Fibroblast of upper back skin (primary cell): ENCODE measurements at regions not wholly inside any gene's neighbourhood (a gene's known extent, or its start where the extent isn't known, plus 50 kb on each side); places are given as distances from the start of the nearest gene placed in this dataset.

Experiments
- DNase-seq: peaks from one replicate; pipeline ENCODE4 v3.0.0-alpha.2; 2013

GRCh38 chr7:116423499-116423898 is 76.0 kb upstream of the CAV2 start:
- no peak for DNase-seq

- no peak for DNase-seq
Observed at GRCh38 chr7:116425647-116426209, 73.8 kb upstream of the CAV2 start.

DNA sequence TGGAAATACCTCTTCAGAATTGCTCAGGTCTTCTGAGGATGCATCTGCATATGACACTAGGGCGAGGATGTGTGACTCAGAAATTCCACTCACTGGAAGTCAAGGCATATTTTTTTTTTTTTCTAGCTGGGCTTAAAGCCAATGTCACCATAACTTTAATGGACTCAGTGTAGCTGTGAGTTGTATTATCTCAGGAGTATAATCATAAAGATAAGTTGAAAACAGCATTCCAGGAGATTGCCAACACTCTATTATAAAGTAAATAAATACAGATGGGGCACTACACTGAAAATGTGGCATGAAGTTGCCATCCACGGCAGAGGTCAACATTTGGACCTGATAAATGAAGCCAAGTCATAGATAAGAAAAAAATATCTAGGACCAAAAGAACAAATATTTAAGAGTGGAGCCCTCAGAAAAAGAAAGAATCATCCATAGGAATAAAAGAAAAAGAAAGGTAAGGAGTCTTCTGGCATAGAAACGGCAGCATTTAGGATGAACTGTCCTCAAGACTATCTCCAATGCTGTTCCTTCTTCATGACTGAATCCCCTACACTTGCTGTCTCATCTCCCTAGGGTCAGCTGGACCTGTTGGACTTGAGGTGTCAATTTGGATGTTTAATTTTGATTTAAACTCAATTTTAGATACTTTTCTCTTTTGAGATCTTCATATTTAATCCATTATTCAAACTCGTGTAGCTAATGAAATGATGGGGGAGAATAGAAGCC is 72.9 kb upstream of the CAV2 start:
- peak; percentile 85 for DNase-seq

DNA sequence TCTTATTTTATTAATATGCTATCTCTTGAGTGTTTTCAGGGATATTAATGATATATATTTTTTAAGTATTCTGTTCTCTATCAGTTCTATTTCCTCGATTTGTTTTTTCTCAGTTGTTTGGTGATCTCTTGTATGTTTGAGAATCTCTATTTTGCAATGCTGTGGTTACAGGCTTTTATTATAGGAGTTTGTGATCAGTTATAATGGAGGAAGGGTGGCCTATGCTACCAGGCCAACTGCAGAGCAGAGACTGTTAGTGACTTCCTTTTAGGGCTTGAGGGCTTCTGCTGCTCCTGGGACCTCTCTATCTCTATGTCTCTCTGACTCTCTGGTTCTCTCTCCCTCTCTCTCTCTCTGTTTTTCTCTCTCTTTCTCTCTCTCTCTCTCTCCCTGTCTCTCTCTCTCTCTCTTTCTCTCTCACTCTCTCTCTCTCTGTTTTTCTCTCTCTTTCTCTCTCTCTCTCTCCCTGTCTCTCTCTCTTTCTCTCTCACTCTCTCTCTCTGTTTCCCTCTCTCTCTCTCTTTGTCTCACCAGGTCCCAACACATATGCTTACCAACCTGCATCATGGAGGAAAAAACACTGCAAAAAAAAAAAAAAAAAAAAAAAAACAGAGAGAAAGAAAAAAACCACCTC is 69.4 kb upstream of the CAV2 start:
- no peak for DNase-seq

- peak; percentile 58 for DNase-seq
Observed at GRCh38 chr7:116431787-116432526, 67.6 kb upstream of the CAV2 start.

DNA sequence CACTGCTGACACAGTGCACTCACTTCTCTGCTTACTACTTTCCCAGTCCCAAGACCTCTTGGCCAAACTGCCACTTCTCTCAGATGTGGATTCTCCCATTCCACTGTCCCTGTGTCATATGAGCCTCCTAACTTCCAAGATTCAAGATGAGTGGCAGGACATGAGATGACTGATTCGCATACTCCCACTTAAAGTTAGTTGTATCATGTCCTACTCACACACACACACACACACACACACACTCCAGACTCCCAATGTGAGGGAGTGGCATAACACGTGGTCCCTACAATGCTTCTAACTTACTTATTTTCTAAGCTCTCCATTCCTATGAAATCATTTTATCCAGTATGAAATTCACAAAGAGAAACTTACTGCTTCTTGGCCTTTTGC is 67.0 kb upstream of the CAV2 start:
- no peak for DNase-seq

- DNase-seq, result peak; percentile 47
Observed at GRCh38 chr7:116433246-116433645, 66.3 kb upstream of the CAV2 start.

DNA sequence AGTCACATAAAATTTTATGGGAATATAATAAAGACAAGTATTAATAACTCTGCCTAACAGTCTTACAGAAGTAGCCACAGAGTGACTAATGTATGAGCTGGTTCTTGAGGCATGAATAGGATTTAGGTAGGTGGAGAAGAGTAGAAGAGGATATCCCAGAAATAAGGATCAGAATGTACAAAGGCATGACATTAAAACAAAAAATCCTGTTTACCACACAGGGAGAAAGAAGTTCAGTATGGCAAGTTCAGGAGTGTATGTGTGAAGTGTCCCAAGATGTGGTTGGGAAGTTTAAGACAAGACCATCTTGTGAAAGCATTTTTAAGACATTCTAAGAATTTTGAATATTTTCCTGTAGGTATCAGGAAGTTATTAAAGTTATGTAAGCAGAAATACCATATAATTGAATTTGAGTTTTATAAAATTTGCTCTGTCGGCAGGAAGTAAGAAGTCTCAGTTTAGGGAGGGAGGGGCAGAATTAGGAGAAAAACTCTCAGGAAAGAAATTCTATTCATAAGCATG is 64.7 kb upstream of the CAV2 start:
- DNase-seq, result peak; percentile 97

- peak; percentile 49 for DNase-seq
Observed at GRCh38 chr7:116436305-116436826, 63.2 kb upstream of the CAV2 start.

DNA sequence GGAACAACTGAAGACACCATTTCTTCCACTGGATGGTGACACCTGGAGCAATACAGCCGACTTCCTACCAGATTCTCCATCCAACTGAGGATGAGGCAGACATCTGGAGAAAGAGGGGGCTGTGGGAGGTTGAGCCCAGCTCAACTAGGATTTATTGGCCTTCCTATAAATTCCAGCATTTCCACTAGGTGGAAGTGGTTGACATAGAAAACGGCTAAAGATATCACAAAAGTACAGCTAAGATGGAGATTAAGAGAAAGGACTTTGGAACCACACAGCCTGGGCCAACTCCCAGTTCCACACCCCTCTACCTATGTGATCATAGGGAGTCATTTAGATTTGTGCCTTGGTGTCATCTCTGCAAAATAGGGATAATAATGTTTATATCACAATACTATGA is 61.3 kb upstream of the CAV2 start:
- DNase-seq, result peak; percentile 64

- DNase-seq, result no peak
Observed at GRCh38 chr7:116439005-116439404, 60.5 kb upstream of the CAV2 start.

DNA sequence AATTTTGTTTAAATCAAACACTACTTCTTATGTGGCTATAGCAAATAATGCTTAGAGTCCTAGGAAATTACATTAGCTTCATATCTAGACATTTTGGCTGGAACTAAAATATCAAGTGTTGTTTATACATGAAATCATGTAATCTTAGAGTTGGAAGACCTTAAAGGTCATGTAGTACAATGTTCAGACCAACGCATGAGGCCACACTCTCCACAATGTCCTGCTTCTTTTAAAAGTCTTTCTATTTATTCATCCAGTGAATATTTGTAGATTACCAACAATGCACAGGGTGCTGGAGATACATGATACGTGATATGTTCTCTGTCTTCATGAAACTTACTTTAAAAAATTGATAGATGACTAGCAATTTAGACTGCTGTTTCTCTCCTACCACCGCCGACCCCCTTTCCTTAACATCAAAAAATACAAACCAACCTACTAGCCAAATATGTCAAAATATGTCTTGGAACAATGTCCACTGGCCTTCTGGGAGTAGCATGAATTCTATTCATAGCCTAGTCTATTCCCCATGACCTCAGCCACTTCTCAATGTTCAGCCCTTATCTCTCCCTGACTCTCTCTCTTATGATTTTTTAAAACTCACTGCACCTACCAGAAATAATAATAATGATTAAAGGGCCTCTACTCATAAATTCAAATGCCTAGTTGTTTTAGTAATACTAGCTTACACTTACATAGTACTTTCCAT is 59.5 kb upstream of the CAV2 start:
- no peak for DNase-seq

DNA sequence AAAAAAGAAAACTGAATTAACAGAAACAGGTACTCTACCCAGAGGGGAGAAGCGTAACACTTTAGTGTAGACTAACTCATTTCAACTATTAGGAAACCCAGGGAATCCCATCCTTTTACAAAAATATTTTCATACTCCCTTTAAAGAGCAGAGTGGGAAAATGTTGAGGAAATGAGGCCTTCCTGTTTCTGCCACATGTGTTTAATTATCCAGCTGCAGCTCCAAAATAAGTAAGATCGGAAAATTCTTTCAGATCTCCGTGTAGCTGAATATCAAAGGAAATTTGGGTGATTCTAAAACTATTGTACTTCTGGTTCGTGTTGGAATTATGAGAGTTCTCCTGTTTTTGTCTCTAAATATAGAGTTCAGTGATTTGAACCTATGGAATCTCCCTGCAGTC is 58.0 kb upstream of the CAV2 start:
- DNase-seq, result peak; percentile 76

GRCh38 chr7:116443101-116443523 is 56.4 kb upstream of the CAV2 start:
- peak; percentile 97 for DNase-seq

DNA sequence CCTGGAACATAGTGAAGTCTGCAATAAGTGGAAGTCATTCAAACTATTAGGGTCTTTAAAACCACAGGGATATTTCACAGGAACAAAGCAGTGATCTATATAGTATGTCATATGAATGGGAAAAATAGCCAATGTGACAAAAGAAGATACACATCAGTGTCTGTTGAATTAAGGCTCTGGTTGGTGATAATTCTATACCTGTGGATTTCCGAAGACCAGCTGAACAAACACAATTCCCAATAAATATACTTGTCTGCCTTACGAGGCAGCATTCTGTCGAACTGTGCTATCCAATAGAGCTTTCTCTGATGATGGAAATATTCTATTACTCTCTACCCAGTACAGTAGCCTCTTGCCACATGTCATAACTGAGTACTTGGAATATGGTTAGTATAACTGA is 55.9 kb upstream of the CAV2 start:
- no peak for DNase-seq

GRCh38 chr7:116445447-116446211 is 53.9 kb upstream of the CAV2 start:
- no peak for DNase-seq

- DNase-seq, result no peak
Observed at GRCh38 chr7:116446212-116446855, 53.2 kb upstream of the CAV2 start.

DNA sequence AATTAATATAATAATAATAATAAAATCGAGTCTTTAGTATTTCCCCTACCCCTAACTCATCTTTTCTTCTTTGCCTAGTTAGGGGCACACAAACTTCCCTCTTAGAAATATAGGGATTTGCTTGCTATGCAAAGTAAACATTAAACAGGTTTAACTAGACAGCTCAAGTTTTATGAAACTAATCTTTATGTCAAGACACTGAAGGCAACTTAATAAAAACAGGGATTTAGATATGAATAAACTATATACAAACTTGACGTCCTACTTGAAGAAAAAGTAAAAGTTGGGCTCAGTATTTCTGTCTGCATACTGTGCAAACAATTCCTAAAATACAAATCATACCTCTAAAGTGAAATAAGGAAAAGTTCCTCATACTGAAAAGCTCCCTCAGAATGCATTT is 52.1 kb upstream of the CAV2 start:
- DNase-seq, result no peak

- no peak for DNase-seq
Observed at GRCh38 chr7:116447966-116448839, 51.3 kb upstream of the CAV2 start.

DNA sequence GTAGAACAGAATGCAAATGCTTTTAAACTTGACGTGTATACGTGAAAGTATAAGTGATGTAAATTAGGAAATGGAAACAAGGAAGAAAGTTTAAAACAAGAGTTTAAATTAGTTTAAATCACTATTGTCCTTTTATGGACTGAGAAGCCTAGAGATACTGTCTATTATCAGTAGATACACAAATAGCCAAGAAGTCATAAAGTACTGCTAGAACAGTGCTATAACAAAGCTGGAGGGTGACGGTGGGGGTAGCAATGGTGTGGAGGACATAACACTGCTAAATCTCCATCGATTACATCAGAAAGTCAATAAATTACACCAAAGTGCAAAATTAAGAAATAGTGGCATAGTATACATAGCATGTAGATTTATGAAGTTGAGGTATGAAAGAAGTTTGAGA is 50.1 kb upstream of the CAV2 start:
- DNase-seq, result no peak
